CD4-positive, alpha-beta memory T cell (primary cell): ENCODE measurements at regions not wholly inside any gene's neighbourhood (a gene's known extent, or its start where the extent isn't known, plus 50 kb on each side); places are given as distances from the start of the nearest gene placed in this dataset.

Experiments
- CTCF ChIA-PET: fragments of 350-600 bp; sonication (Branson Sonifier 250); formaldehyde crosslinking; loops from one replicate; lab custom pipeline; 2021; ENCODE audit warnings: inconsistent platforms; ENCODE audit not compliant: partially characterized antibody; lab: Charles Lee
- POLR2A ChIA-PET: fragments of 350-600 bp; sonication (Branson Sonifier 250); formaldehyde crosslinking; loops from one replicate; lab custom pipeline; 2021; ENCODE audit not compliant: partially characterized antibody; lab: Charles Lee
- DNase-seq, 5 donors: peaks; one replicate each; pipeline versions ENCODE4 v3.0.0 to v3.0.0-alpha.2; 2020 to 2022; ENCODE audit warnings: mixed read lengths in 1 of 5
- H3K27ac ChIP-seq: one replicate; pipeline ENCODE4 v1.7.0; 2013; ENCODE audit warnings: low read depth, low read length
- H3K27me3 ChIP-seq: 2 replicates; pipeline ENCODE4 v1.7.0; 2013; ENCODE audit warnings: mild to moderate bottlenecking, low read length, moderate library complexity; ENCODE audit not compliant: insufficient read depth
- H3K36me3 ChIP-seq: 2 replicates; pipeline ENCODE4 v1.7.0; 2013; ENCODE audit warnings: mild to moderate bottlenecking, low read length, moderate library complexity; ENCODE audit not compliant: insufficient read depth
- H3K4me1 ChIP-seq: 2 replicates; pipeline ENCODE4 v1.7.0; 2013; ENCODE audit warnings: mild to moderate bottlenecking, low read length, moderate library complexity; ENCODE audit not compliant: insufficient read depth
- H3K4me3 ChIP-seq, 2 donors: one replicate each; pipeline ENCODE4 v1.7.0; 2013; ENCODE audit warnings: low read length in 2 of 2, mild to moderate bottlenecking in 1 of 2
- H3K9me3 ChIP-seq, 2 donors: one replicate each; pipeline ENCODE4 v1.7.0; 2013; ENCODE audit warnings: low read length in 2 of 2, control low read depth in 1 of 2; ENCODE audit not compliant: control insufficient read depth in 1 of 2
- H3K27ac Mint-ChIP-seq, 7 donors: one replicate each; pipeline ENCODE4 v1.8.0; 2020 to 2021; ENCODE audit warnings: mixed read lengths in 7 of 7, mild to moderate bottlenecking in 6 of 7, inconsistent platforms in 3 of 7, moderate library complexity in 3 of 7
- H3K27me3 Mint-ChIP-seq, 2 donors: one replicate each; pipeline ENCODE4 v1.8.0; 2020 to 2021; ENCODE audit warnings: mixed read lengths in 2 of 2
- H3K36me3 Mint-ChIP-seq, 2 donors: one replicate each; pipeline ENCODE4 v1.8.0; 2020 to 2021; ENCODE audit warnings: mixed read lengths in 2 of 2, inconsistent platforms in 1 of 2, mild to moderate bottlenecking in 1 of 2
- H3K4me1 Mint-ChIP-seq, 4 donors: one replicate each; pipeline ENCODE4 v1.8.0; 2020 to 2021; ENCODE audit warnings: mixed read lengths in 4 of 4, mild to moderate bottlenecking in 1 of 4
- H3K4me3 Mint-ChIP-seq, 8 donors: one replicate each; pipeline ENCODE4 v1.8.0; 2020 to 2021; ENCODE audit warnings: mixed read lengths in 8 of 8, mild to moderate bottlenecking in 7 of 8, moderate library complexity in 6 of 8, inconsistent platforms in 3 of 8
- H3K9me3 Mint-ChIP-seq, 8 donors: one replicate each; pipeline ENCODE4 v1.8.0; 2020 to 2021; ENCODE audit warnings: mixed read lengths in 8 of 8, mild to moderate bottlenecking in 5 of 8, inconsistent platforms in 3 of 8, moderate library complexity in 1 of 8
- intact Hi-C: fragments of 100-400 bp; cut with micrococcal nuclease; formaldehyde crosslinking; loops from one replicate; pipeline ENCODE4 v1.15.1; 2023

GRCh38 chr4:45566896-45567603 lies 556.8 kb downstream of the GABRG1 start:
- Mint-ChIP-seq H3K27ac (no peak overlapping the region), H3K4me3 (no peak overlapping the region), H3K27me3 (no peaks in the 10 kb centered on the region), H3K36me3 (no peaks in the 10 kb centered on the region), H3K9me3 (peaks cover 2 to 13% (median 5%) of the 10 kb centered on the region in 8 donors), H3K4me1 (no peaks in the 10 kb centered on the region)
- Histone ChIP-seq H3K27me3 (no peaks in the 10 kb centered on the region), H3K4me1 (no peaks in the 10 kb centered on the region), H3K4me3 (no peak overlapping the region), H3K36me3 (no peaks in the 10 kb centered on the region), H3K27ac (no peak overlapping the region), H3K9me3 (no peaks in the 10 kb centered on the region)
- CTCF ChIA-PET = no interaction called here
- POLR2A ChIA-PET = no interaction called here
- no peak for DNase-seq
- intact Hi-C loops = no loop called here

- ChIA-PET CTCF (no interaction called here), POLR2A (no interaction called here)
- Mint-ChIP-seq H3K27me3 (no peaks in the 10 kb centered on the region), H3K36me3 (no peaks in the 10 kb centered on the region), H3K4me1 (no peaks in the 10 kb centered on the region), H3K9me3 (peaks cover 0 to 11% (median 4%) of the 10 kb centered on the region in 8 donors), H3K27ac (no peak overlapping the region), H3K4me3 (no peak overlapping the region)
- DNase-seq = no peak
- no peaks in the 10 kb centered on the region for H3K27me3 ChIP-seq
- H3K9me3 ChIP-seq = no peaks in the 10 kb centered on the region
- intact Hi-C loops = no loop called here
- H3K4me1 ChIP-seq = no peaks in the 10 kb centered on the region
- no peak overlapping the region for H3K4me3 ChIP-seq
- no peak overlapping the region for H3K27ac ChIP-seq
- no peaks in the 10 kb centered on the region for H3K36me3 ChIP-seq
Observed at GRCh38 chr4:45554423-45554822, 569.4 kb downstream of the GABRG1 start.

DNA sequence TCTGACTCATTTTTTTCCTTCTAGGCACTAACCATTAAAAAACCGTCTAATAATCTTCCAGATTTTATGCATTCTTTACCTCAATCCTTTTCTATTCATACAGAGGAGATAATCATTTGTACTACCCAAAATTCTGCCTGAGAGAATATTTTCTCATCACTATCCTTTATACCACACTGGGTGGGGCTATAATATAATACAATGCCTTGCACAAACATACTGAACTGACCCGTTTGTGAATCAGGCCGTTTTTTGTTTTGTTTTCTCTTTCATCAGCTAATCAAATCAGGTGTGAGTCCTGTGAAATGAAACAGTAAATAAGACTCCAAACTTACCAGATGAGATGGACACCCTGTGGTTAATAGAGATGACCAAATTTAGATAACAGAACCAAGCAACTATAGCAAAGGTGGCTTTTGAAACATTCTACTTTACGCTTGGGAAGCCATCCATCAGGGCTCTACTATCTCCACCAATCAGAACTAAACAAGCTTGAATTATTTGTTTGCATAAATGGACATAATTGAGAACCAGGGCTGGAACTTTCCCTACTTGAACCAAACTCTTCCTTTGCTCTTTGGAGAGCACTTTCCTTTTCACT lies 573.0 kb downstream of the GABRG1 start:
- no peak overlapping the region for H3K27ac Mint-ChIP-seq
- H3K4me1 Mint-ChIP-seq = no peaks in the 10 kb centered on the region
- no peaks in the 10 kb centered on the region for H3K27me3 Mint-ChIP-seq
- no peak overlapping the region for H3K4me3 Mint-ChIP-seq
- Histone ChIP-seq H3K27ac (no peak overlapping the region), H3K4me1 (no peaks in the 10 kb centered on the region), H3K4me3 (no peak overlapping the region), H3K36me3 (no peaks in the 10 kb centered on the region), H3K9me3 (no peaks in the 10 kb centered on the region), H3K27me3 (no peaks in the 10 kb centered on the region)
- intact Hi-C loops = no loop called here
- no peaks in the 10 kb centered on the region for H3K36me3 Mint-ChIP-seq
- ChIA-PET POLR2A (no interaction called here), CTCF (no interaction called here)
- DNase-seq = no peak
- H3K9me3 Mint-ChIP-seq = peaks cover 0 to 13% (median 3%) of the 10 kb centered on the region in 8 donors

GRCh38 chr4:45539142-45539814 lies 584.6 kb downstream of the GABRG1 start:
- no peaks in the 10 kb centered on the region for H3K36me3 Mint-ChIP-seq
- ChIA-PET CTCF (no interaction called here), POLR2A (no interaction called here)
- intact Hi-C loops = no loop called here
- Histone ChIP-seq H3K36me3 (no peaks in the 10 kb centered on the region), H3K9me3 (no peaks in the 10 kb centered on the region), H3K27me3 (no peaks in the 10 kb centered on the region), H3K4me3 (no peak overlapping the region), H3K27ac (no peak overlapping the region), H3K4me1 (no peaks in the 10 kb centered on the region)
- H3K4me1 Mint-ChIP-seq = no peaks in the 10 kb centered on the region
- H3K27me3 Mint-ChIP-seq = no peaks in the 10 kb centered on the region
- H3K27ac Mint-ChIP-seq = no peak overlapping the region
- no peak for DNase-seq
- no peak overlapping the region for H3K4me3 Mint-ChIP-seq
- H3K9me3 Mint-ChIP-seq = peaks cover 4 to 23% (median 8%) of the 10 kb centered on the region in 8 donors

DNA sequence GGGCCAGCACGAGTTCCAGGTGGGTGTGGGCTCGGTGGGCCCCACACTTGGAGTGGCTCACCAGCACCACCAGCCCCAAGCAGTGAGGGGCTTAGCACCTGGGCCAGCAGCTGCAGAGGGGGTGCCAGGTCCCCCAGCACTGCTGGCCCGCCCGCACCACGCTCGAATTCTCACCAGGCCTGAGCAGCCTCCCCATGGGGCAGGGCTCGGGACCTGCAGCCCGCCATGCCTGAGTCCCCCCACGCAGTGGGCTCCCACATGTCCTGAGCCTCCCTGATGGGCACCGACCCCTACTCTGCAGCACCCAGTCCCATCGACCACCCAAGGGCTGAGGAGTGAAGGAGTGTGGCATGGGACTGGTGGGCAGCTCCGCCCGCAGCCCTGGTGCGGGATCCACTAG lies 593.4 kb downstream of the GABRG1 start:
- no peak for DNase-seq
- H3K4me3 Mint-ChIP-seq = no peak overlapping the region
- peaks cover 0 to 30% (median 11%) of the 10 kb centered on the region in 8 donors for H3K9me3 Mint-ChIP-seq
- no peak overlapping the region for H3K27ac Mint-ChIP-seq
- H3K9me3 ChIP-seq = no peaks in the 10 kb centered on the region
- no peaks in the 10 kb centered on the region for H3K4me1 Mint-ChIP-seq
- H3K27ac ChIP-seq = no peak overlapping the region
- H3K36me3 Mint-ChIP-seq = no peaks in the 10 kb centered on the region
- ChIA-PET POLR2A (no interaction called here), CTCF (no interaction called here)
- H3K27me3 Mint-ChIP-seq = no peaks in the 10 kb centered on the region
- intact Hi-C loops = no loop called here
- no peaks in the 10 kb centered on the region for H3K27me3 ChIP-seq
- no peaks in the 10 kb centered on the region for H3K36me3 ChIP-seq
- H3K4me1 ChIP-seq = no peaks in the 10 kb centered on the region
- no peak overlapping the region for H3K4me3 ChIP-seq

- Mint-ChIP-seq H3K36me3 (no peaks in the 10 kb centered on the region), H3K9me3 (peaks cover 3 to 21% (median 5%) of the 10 kb centered on the region in 8 donors), H3K4me3 (no peak overlapping the region), H3K27me3 (no peaks in the 10 kb centered on the region), H3K4me1 (no peaks in the 10 kb centered on the region), H3K27ac (no peak overlapping the region)
- ChIA-PET CTCF (no interaction called here), POLR2A (no interaction called here)
- DNase-seq = no peak
- no peak overlapping the region for H3K27ac ChIP-seq
- H3K9me3 ChIP-seq = no peaks in the 10 kb centered on the region
- no peaks in the 10 kb centered on the region for H3K4me1 ChIP-seq
- H3K4me3 ChIP-seq = no peak overlapping the region
- intact Hi-C loops = no loop called here
- H3K36me3 ChIP-seq = no peaks in the 10 kb centered on the region
- H3K27me3 ChIP-seq = no peaks in the 10 kb centered on the region
Observed at GRCh38 chr4:45527160-45527559, 596.7 kb downstream of the GABRG1 start.

- no peaks in the 10 kb centered on the region for H3K4me1 ChIP-seq
- peaks cover 0 to 20% (median 8%) of the 10 kb centered on the region in 8 donors for H3K9me3 Mint-ChIP-seq
- H3K27me3 ChIP-seq = no peaks in the 10 kb centered on the region
- no peaks in the 10 kb centered on the region for H3K9me3 ChIP-seq
- no peak for DNase-seq
- no peaks in the 10 kb centered on the region for H3K36me3 Mint-ChIP-seq
- intact Hi-C loops = no loop called here
- CTCF ChIA-PET = no interaction called here
- POLR2A ChIA-PET = no interaction called here
- H3K27ac ChIP-seq = no peak overlapping the region
- no peak overlapping the region for H3K27ac Mint-ChIP-seq
- no peaks in the 10 kb centered on the region for H3K4me1 Mint-ChIP-seq
- no peak overlapping the region for H3K4me3 ChIP-seq
- H3K4me3 Mint-ChIP-seq = no peak overlapping the region
- H3K27me3 Mint-ChIP-seq = no peaks in the 10 kb centered on the region
- H3K36me3 ChIP-seq = no peaks in the 10 kb centered on the region
Observed at GRCh38 chr4:45518832-45519231, 605.0 kb downstream of the GABRG1 start.
